GM12878 (cell line): ENCODE measurements at regions not wholly inside any gene's neighbourhood (a gene's known extent, or its start where the extent isn't known, plus 50 kb on each side); places are given as distances from the start of the nearest gene placed in this dataset.

Experiments
- ATF3 ChIP-seq: IDR thresholded peaks from 2 replicates; pipeline ENCODE4 v1.6.1; 2011; ENCODE audit warnings: low read depth, mild to moderate bottlenecking, low read length, moderate library complexity, borderline replicate concordance; ENCODE audit errors: extremely low read depth
- CHD2 ChIP-seq: IDR thresholded peaks from 2 replicates; pipeline ENCODE4 v1.6.1; 2011; ENCODE audit warnings: low read depth, low read length, improper control_type of control experiment, borderline replicate concordance
- CTCF ChIP-seq, 3 experiments: IDR thresholded peaks in 2 of 3; conservative IDR thresholded peaks in 1 of 3; 2 replicates each; pipeline ENCODE4 v1.5.1; 2011; ENCODE audit warnings: low read depth in 3 of 3, low read length in 3 of 3, mild to moderate bottlenecking in 3 of 3, control low read depth in 2 of 3, moderate library complexity in 2 of 3, inconsistent platforms in 1 of 3, mixed read lengths in 1 of 3; ENCODE audit not compliant: control insufficient read depth in 2 of 3, insufficient read depth in 1 of 3; ENCODE audit errors: extremely low read depth in 1 of 3
- FOS ChIP-seq: IDR thresholded peaks from 3 replicates; pipeline ENCODE4 v1.6.1; 2011; ENCODE audit warnings: borderline replicate concordance; ENCODE audit not compliant: insufficient read length; ENCODE audit errors: extremely low read depth
- IKZF1 ChIP-seq: fragments of 450-650 bp; conservative IDR thresholded peaks from 2 replicates; pipeline ENCODE4 v1.6.1; 2017; ENCODE audit warnings: antibody characterized with exemption, mild to moderate bottlenecking
- KLF5 ChIP-seq: fragments of 450-650 bp; IDR thresholded peaks from 2 replicates; pipeline ENCODE4 v1.6.1; 2014; ENCODE audit warnings: mild to moderate bottlenecking; ENCODE audit not compliant: partially characterized antibody
- MEF2A ChIP-seq: IDR thresholded peaks from 2 replicates; pipeline ENCODE4 v1.6.1; 2011; ENCODE audit warnings: low read depth, mild to moderate bottlenecking, low read length, moderate library complexity; ENCODE audit not compliant: insufficient read depth
- POLR2AphosphoS5 ChIP-seq: IDR thresholded peaks from 2 replicates; pipeline ENCODE4 v1.6.1; 2011; ENCODE audit warnings: mild to moderate bottlenecking, low read length, inconsistent platforms
- RB1 ChIP-seq: fragments of 450-650 bp; formaldehyde crosslinking; IDR thresholded peaks from 2 replicates; pipeline ENCODE4 v1.6.1; 2017; ENCODE audit warnings: mild to moderate bottlenecking, borderline replicate concordance
- SUZ12 ChIP-seq: fragments of 200-600 bp; sonication (generic); IDR thresholded peaks from one replicate; pipeline ENCODE4 v1.6.1; 2018; ENCODE audit warnings: antibody characterized with exemption, mild to moderate bottlenecking; ENCODE audit not compliant: unreplicated experiment
- ZZZ3 ChIP-seq: IDR thresholded peaks from 2 replicates; pipeline ENCODE4 v1.6.1; 2011; ENCODE audit warnings: low read depth; ENCODE audit not compliant: control insufficient read depth, insufficient read length

GRCh38 chr15:96027501-96027900, 303.0 kb upstream of the NR2F2 start:
- no peak for TF ChIP-seq CTCF (IDR thresholded peaks at IDR 0.05 in 2 of 3, conservative IDR thresholded peaks at IDR 0.05 in 1 of 3; ENCODE audit: control insufficient read depth in 2 of 3, extremely low read depth in 1 of 3, insufficient read depth in 1 of 3, low read depth in 3 of 3, low read length in 3 of 3)
- TF ChIP-seq RB1: no peak
- no peak for TF ChIP-seq POLR2AphosphoS5
- no peak for TF ChIP-seq SUZ12
- TF ChIP-seq FOS: no peak
- TF ChIP-seq ZZZ3: no peak
- no peak for TF ChIP-seq KLF5
- TF ChIP-seq CHD2: no peak
- TF ChIP-seq IKZF1: no peak
- no peak for TF ChIP-seq MEF2A
- no peak for TF ChIP-seq ATF3
